ENCODE measurements at regions not wholly inside any gene's neighbourhood (a gene's known extent, or its start where the extent isn't known, plus 50 kb on each side); places are given as distances from the start of the nearest gene placed in this dataset.
"Not testable (repeated sequence)": the region's sequence is repeated elsewhere in the genome, so short reads cannot be mapped to it uniquely, and the experiment has no call there.

- no peak for DNase-seq
Observed at GRCh38 chr1:191371626-191372025, 786.6 kb upstream of the RGS18 start.

DNA sequence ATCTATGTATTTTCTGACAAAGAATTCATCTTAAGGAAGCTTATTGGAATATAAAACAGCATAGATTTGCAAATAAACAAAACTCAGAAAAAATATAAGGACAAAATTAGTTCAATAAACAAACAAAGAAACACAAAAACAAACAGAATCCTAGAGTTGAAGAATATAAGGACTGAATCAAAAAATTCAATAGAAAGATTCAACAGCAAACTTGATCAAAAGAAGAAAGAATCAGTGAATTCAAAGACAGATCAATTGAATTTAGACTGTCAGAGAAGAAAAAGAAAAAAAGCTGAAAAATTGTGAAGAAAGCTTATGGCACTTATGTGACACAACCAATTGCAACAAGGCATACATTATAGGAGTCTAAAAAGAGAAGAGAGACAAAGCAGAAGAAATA is 770.0 kb upstream of the RGS18 start:
- DNase-seq = no peak

- no peak for DNase-seq
Observed at GRCh38 chr1:191396622-191397021, 761.6 kb upstream of the RGS18 start.

DNA sequence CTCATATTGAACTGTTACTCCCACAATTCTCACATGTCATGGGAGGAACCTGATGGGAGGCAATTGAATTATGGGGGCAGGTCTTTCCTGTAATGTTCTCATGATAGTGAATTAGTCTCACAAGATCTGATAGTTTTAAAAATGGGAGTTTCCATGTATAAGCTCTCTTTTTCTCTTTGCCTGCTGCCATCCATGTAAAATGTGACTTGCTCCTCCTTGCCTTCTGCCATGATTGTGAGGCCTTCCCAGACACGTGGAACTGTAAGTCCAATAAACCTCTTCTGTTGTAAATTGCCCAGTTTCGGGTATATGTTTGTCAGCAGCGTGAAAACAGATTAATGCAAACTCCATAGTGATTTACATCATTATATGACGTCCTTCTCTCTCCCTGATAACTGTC is 759.7 kb upstream of the RGS18 start:
- no peak for DNase-seq

GRCh38 chr1:191405417-191405816 is 752.8 kb upstream of the RGS18 start:
- no peak for DNase-seq

- no peak for DNase-seq
Observed at GRCh38 chr1:191414981-191415640, 743.2 kb upstream of the RGS18 start.

- no peak for DNase-seq
Observed at GRCh38 chr1:191419842-191420241, 738.4 kb upstream of the RGS18 start.

DNA sequence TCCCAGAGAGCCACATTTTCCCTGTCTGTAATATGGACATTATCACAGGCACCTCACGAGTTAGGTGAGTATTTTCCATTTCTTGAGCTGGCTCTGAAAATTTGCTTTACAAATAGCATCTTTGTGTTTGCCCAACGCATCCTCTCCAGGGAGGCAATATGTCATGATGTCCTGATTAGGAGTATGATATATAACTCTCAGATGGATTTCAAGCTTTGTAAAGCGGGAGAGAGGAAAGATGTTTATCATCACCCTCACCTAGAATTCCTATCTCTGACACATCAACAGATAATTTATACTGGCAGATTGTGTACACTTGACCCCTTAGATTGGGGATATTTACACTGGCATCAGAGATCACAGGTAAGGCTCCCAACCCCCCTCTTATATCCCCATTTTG is 730.7 kb upstream of the RGS18 start:
- no peak for DNase-seq

DNA sequence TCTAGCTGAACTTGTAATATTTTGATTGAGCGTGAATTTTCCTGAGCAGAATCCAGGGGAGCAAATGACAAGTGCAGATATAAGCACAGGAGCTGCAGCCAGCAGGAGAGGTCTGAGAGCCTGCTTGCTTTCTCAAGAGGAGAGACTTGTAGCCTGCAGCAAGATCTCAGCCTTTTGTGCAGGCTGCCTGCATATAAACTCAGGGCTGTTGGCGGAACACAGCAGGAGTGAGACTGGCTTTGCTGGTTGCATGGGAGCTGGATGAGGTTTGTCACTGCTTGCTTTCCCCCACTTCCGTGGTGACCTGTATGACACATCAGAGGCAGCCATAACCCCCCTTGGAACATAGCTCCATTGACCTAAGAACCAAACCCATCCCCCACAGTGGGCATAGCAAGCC is 725.4 kb upstream of the RGS18 start:
- DNase-seq = no peak

DNA sequence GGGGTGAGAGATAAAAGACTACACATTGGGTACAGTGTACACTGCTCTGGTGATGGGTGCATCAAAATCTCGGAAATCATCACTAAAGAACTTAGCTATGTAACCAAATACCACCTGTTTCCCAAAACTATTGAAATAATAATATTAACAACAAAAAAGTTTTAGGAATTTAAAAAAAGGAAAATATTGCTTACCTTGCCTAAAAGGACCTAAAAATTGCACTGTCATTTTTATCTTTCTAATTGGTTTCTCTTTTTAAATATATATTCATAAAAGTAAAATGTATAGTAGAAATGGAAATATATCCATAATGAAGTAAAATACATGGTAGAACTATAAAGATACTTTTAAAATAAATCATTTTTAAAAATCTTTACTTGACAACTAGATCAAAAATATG is 719.3 kb upstream of the RGS18 start:
- no peak for DNase-seq

DNA sequence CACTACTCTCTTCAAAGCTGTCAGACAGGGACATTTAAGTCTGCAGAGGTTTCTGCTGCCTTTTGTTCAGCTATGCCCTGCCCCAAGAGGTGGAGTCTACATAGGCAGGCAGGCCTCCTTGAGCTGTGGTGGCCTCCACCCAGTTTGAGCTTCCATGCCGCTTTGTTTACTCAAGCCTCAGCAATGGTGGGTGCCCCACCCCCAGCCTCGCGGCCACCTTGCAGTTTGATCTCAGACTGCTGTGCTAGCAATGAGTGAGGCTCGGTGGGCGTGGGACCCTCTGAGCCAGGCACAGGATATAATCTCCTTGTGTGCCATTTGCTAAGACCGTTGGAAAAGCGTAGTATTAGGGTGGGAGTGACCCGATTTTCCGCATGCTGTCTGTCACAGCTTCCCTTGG is 710.0 kb upstream of the RGS18 start:
- not testable (repeated sequence) for DNase-seq

DNA sequence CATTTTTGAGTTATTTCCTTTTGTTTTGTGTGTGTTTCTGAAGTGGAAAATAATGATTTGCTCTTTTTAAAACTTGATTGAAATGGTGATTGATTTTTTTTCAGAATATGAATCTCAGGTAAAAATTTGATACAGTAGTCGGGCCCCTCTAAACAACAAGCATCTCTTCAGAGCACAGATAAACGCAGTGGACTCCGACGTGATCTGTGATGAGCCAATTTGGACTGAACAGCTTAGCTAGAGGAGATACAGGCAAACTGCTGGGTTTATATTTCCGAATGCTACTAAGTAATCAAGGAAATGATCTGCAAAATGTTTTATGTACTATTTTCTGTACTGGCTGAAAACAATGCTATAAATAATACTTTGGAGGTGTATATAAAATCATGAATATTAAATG is 705.7 kb upstream of the RGS18 start:
- no peak for DNase-seq

DNA sequence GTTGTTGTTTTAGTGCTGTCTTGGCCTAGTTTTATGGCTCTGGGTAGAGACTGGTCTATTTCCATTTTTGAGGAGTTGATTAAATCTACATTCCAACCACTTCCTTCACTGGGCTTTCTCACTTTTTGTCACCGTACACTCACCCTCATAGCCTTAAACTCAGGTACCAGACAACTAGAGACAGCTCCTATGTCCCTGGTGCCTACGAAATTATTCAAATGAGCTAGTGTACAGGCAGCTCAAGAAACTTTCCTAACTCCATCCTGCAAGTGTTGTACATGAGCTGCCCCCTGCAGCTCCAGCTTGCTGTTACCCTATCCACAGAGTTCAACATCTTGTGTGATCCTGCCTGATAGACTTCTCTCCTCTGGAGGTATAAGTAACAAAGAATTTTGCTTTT is 704.8 kb upstream of the RGS18 start:
- no peak for DNase-seq

DNA sequence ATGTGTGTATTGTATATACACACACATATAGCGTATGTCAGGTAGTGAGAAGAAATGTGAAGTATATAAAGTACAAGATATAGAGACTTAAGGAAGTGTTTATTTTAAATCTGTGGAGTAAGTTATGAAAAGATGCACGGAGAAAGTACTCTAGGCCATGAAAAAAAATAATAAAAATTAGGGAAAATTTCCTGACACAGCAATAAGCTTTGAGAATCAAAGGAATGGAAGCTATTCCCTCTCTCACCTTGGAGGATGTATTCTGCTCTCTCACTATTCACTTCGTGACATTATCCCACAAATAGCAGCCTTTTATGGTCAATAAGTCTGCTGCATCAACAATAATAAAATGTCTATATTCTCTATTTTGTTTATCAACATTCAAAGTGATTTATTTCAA is 700.4 kb upstream of the RGS18 start:
- DNase-seq = no peak

DNA sequence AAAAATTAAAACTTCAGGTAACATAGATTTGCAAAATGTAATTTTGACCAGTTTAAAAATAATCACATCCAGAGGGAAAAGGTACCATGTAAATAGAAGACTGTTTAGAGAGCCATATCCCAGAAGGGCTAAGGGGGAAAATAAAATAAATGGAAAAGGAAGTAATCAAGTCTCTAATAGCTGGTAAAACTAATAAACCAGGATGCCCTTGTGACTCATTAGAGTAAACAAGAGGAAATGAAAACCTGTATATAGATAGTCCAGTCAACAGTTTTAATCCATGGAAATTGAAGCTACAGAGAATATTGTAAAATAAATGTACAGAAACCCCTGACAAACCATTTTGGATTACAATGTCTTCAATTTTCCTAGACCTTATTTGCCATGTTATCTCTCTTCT is 698.0 kb upstream of the RGS18 start:
- DNase-seq = no peak

DNA sequence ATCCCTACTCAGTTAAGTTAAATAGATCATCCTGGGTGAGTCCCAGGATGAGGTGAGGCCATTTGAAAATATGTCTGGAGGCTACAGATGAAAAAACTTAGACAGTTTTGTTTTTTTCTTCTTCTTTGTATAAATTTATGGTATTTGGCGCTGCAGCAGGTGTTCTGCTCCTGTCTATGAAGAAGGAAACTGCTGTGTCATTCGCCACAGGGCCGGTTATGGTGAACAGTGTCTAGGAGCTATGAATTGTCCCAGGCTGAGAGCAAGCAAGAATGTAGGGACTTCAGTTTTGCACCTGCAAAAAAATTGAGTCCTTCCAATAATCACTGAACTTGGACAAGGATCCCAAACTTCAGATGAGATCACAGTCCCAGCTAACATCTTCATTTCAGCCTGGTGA is 674.3 kb upstream of the RGS18 start:
- no peak for DNase-seq

GRCh38 chr1:191490303-191490702 is 668.0 kb upstream of the RGS18 start:
- DNase-seq = no peak

GRCh38 chr1:191495040-191495439 is 663.2 kb upstream of the RGS18 start:
- no peak for DNase-seq

GRCh38 chr1:191498318-191498717 is 659.9 kb upstream of the RGS18 start:
- DNase-seq = peak in 1 of 3 donors; percentile 1

GRCh38 chr1:191498825-191499224 is 659.4 kb upstream of the RGS18 start:
- DNase-seq = no peak

DNA sequence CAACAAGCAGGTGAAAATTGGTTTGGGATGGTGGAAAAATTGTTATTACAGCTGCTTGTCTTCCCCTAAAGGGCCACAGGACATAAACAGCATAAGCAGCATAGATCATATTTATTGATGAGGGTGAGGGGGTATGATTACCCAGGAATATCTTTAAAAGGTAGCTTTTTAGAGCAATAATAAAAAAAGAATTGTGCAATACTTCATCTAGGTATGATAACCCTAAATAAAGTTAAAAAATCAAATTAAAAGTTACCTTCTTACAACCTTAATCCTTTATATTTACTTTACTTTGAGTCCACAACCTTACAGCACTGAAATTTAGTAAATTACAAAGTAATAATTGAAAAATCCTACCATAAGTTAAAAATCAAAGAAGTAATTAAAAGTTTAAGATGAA is 653.3 kb upstream of the RGS18 start:
- no peak for DNase-seq

GRCh38 chr1:191508239-191508638 is 650.0 kb upstream of the RGS18 start:
- DNase-seq = no peak

DNA sequence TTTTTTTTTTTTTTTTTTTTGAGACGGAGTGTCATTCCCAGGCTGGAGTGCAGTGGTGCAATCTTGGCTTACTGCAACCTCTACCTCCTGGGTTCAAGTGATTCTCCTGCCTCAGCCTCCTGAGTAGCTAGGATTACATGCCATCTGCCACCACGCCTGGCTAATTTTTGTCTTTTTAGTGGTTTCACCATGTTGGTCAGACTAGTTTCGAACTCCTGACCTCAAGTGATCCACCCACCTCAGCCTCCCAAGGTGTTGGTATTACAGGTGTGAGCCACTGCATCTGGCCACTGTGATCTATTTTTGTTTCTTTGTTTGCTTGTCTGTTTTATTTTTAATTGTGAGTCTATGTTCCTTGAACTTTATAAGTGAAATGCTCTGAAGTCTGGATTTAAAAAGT is 646.8 kb upstream of the RGS18 start:
- DNase-seq = not testable (repeated sequence)

GRCh38 chr1:191517826-191518225 is 640.4 kb upstream of the RGS18 start:
- DNase-seq = no peak

DNA sequence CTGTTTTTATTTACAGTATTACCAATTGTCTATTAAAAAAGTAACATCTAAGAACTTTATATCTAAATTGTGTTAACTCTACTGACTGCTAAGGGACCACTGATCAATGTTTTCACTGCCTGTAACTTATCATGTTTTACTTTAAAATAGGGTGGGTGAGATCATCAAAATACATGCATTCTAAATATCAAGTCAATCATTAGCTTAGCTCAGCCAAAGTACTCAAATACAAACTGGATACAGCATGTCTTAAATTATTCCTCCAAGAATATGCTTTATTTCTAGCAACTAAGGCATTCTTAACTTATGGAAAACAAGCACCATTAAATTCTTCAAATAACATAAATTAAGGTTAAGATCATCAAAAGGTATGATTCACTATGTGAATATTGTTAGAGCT is 638.7 kb upstream of the RGS18 start:
- no peak for DNase-seq

DNA sequence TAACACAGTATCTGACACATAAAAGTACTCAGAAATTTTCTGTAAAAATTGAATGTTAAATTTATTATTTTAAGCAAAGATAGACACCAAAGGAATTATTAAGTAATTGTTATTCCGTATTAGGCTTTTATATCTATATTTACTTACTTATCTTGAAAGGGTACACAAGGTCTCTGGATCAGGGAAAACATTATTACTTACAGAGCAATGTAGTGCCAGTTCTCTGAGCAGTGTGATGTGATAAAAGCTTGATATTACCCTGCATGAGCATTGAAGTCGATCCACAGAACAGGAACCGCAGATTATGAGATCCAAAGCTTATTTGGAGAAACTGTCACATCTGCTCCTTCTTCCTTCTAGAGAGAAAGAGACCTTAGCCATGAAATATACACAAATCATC is 637.9 kb upstream of the RGS18 start:
- no peak for DNase-seq

Data from suppressor macrophage treated with lipopolysaccharide for 1 hour (primary cell).